ENCODE measurements at regions not wholly inside any gene's neighbourhood (a gene's known extent, or its start where the extent isn't known, plus 50 kb on each side); places are given as distances from the start of the nearest gene placed in this dataset.
"Not testable (repeated sequence)": the region's sequence is repeated elsewhere in the genome, so short reads cannot be mapped to it uniquely, and the experiment has no call there.

DNA sequence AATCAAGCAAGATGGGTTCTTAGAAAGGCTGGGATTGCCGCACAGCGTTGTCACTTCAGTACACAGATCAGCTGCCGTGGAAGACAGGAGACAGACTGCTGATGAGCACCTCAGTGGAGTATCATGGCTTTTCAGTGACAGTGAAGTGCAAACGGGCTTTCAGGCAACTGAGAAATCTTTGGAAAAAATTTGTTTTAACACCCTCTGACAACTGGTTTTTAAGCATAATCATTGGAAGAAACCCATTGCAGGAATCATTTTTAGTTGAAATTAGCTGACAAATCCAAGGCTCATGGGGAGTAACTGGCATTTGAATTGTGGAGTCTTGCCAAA lies 418.8 kb downstream of the OTOL1 start:
- DNase-seq (ENCODE audit: insufficient read length, low spot score) (no peak), FAIRE-seq (no peak)
- TF ChIP-seq, protein P1, sequence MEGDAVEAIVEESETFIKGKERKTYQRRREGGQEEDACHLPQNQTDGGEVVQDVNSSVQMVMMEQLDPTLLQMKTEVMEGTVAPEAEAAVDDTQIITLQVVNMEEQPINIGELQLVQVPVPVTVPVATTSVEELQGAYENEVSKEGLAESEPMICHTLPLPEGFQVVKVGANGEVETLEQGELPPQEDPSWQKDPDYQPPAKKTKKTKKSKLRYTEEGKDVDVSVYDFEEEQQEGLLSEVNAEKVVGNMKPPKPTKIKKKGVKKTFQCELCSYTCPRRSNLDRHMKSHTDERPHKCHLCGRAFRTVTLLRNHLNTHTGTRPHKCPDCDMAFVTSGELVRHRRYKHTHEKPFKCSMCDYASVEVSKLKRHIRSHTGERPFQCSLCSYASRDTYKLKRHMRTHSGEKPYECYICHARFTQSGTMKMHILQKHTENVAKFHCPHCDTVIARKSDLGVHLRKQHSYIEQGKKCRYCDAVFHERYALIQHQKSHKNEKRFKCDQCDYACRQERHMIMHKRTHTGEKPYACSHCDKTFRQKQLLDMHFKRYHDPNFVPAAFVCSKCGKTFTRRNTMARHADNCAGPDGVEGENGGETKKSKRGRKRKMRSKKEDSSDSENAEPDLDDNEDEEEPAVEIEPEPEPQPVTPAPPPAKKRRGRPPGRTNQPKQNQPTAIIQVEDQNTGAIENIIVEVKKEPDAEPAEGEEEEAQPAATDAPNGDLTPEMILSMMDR (IDR thresholded peaks at IDR 0.05; ENCODE audit: insufficient read depth, missing control alignments) = no peak

DNA sequence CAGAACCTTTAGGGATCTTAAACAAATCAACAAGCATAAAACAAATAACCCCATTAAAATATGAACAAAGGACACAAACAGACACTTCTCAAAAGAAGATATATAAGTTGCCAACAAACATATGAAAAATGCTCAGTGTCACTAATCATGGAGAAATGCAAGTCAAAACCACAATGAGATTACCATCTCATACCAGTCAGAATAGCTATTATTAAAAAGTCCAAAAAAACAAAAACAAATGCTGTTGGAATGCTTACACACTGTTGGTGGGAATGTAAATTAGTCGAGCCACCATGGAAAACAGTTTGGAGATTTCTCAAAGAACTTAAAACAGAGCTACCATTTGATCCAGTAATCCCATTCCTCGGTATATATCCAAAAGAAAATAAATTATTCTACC lies 423.6 kb downstream of the OTOL1 start:
- DNase-seq (ENCODE audit: insufficient read length, low spot score) (no peak), FAIRE-seq (no peak)
- TF ChIP-seq, protein P1 (IDR thresholded peaks at IDR 0.05; ENCODE audit: insufficient read depth, missing control alignments) = no peak

DNA sequence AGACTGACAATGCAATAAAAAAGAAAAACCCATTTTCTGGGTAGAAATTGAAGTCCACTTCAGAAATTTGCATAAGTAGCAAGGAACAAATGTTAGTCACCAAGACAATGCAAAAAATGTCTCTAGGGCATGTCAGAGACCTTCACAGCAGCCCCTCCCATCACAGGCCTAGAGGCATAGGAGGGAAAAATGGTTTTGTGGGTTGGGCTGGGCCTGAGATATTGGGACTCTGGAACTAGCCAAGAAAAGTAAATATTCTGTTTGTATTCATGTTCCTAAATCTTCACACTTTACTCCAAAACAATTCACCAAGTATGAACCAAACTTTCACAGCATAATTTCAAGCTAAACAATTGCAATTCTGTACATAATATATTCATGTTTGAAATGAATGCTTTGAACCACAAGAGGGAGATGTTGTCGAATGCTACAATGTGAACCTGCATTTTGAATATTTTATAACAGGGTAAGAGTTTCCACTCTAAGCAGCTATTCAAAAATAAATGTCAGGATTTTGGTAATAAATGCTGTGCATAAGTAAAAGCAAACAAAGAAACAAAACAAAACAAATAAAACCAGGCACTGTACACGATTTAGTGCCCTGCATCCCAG lies 429.2 kb downstream of the OTOL1 start:
- DNase-seq (ENCODE audit: insufficient read length, low spot score) (no peak), FAIRE-seq (no peak)
- TF ChIP-seq, protein P1 (IDR thresholded peaks at IDR 0.05; ENCODE audit: insufficient read depth, missing control alignments) = no peak

DNA sequence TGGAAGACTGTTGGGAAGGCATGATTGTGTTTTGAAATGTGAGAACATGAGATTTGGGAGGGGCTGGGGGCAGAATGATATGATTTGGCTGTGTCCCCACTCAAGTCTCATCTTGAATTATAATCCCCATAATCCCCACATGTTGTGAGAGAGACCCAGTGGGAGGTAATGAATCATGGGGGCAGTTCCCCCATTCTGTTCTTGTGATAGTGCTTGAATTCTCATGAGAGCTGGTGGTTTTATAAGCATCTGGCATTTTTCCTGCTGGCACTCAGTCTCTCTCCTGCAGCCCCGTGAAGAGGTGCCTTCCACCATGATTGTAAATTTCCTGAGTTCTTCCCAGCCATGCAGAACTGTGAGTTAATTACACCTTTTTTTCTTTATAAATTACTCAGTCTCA lies 430.5 kb downstream of the OTOL1 start:
- DNase-seq (ENCODE audit: insufficient read length, low spot score) (no peak), FAIRE-seq (no peak)
- TF ChIP-seq, protein P1 (IDR thresholded peaks at IDR 0.05; ENCODE audit: insufficient read depth, missing control alignments) = no peak

DNA sequence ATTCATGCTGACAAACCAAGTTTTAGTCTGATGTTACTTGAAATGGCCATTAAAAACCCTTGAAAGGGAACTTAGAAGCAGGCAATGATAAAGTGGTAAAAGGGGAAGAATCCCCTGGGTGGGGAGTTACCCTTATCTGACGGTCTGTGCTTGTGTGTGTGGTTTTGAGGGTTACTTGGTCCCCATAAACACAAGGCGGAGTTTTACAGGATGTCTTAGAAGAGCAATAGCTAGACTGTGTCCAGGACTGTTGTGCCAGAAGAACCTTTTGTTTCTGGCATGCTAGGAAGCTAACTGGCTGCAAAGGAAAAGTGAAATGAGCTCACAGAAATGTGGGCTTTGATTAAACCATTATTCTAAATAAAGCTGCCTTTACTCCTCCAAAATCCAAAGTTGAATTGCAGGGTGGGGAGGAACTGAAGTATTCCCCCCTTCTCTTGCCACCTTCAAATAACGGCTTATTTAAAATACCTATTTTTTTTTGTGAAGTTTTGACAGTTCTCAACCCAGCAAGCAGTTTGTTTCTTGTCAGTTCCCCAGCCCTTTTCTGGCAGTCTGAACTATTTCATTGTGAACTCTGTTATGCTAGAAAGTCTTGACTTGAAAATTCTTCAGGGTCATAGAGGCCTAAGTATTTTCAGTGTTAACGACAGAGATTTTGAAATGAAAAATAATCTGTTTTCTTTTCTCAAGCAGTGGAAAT lies 443.5 kb downstream of the OTOL1 start:
- TF ChIP-seq, protein P1 (IDR thresholded peaks at IDR 0.05; ENCODE audit: insufficient read depth, missing control alignments) = no peak
- DNase-seq (ENCODE audit: insufficient read length, low spot score) (no peak), FAIRE-seq (no peak)

DNA sequence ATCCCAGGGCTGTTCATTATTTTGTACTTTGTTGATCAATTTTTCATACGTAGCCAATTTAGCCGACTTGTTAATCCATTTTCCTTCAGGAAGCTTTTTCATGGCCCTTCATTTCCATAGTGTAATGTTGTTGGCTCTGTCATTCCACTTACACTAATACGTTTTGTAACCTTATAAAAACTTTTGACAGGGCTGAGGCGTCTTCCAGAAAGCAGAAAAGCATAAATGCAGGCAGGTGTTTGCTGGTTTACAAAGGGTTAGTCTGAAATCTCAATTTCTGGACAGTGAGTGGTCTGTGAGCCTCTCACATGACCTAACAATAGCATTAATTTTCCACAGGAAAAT lies 444.0 kb downstream of the OTOL1 start:
- no peak for FAIRE-seq
- DNase-seq (ENCODE audit: insufficient read length, low spot score) = no peak
- TF ChIP-seq, protein P1 (IDR thresholded peaks at IDR 0.05; ENCODE audit: insufficient read depth, missing control alignments) = no peak

DNA sequence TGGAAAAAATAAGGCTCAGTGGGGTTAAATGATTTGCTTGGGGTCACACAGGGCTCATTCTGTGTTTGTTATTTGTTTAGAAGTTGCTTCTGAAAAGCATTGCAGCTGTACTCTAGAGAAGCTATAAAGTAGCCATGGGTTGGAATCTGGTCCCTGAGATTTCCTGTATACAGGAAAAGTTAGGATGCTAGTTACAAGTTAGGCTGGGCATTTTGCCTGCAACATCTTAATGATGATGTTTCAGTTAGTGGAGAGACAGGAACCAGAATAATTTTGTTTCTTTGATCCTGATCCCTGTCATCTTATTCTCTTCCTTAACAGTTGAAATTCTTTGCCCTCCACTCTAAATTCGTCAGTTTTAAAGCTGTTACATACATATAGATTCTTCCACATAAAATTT lies 445.3 kb downstream of the OTOL1 start:
- TF ChIP-seq, protein P1 (IDR thresholded peaks at IDR 0.05; ENCODE audit: insufficient read depth, missing control alignments) = no peak
- FAIRE-seq = no peak
- DNase-seq (ENCODE audit: insufficient read length, low spot score) = no peak

DNA sequence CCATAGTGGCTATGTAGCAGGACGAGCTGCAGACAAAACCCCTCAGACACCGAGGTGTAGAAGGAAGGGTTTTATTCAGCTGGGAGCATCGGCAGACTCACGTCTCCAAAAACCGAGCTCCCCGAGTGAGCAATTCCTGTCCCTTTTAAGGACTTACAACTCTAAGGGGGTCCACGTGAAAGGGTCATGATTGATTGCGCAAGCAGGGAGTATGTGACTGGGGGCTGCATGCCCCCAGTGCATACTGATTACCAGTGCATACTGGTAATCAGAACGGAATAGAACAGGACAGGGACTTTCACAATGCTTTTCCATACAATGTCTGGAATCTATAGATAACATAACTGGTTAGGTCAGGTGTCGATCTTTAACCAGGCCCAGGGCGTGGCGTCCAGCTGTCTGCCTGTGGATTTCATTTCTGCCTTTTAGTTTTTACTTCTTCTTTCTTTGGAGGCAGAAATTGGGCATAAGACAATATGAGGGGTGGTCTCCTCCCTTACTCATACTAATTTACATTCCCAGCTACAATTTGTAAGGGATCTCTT lies 447.3 kb downstream of the OTOL1 start:
- DNase-seq (ENCODE audit: insufficient read length, low spot score); FAIRE-seq: not testable (repeated sequence)
